ENCODE measurements at regions not wholly inside any gene's neighbourhood (a gene's known extent, or its start where the extent isn't known, plus 50 kb on each side); places are given as distances from the start of the nearest gene placed in this dataset.

DNA sequence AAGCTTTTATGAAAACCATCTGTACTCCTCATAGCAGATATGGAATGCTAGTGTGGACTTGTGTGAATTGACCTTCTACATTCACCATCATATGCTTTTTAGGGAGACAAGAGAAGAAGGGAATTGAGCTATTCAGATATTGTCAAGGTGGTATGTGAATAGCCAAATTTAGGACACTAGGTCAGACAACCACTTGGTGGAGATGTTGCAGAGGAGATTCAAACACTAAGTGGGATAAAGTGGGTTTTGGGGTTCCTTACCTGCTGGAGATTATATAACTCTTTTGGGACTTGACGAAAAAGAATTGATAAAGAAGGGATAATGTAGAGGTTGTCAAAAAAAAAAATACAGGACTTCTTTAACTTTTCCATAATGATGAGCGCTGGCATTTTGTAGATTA, 231.8 kb upstream of the THRB start:
- no peak for DNase-seq (ENCODE audit: low read depth)
- no peaks in the 10 kb centered on the region for H3K36me3 ChIP-seq (ENCODE audit: control insufficient read depth, insufficient read depth, low read length)
- ChIA-PET CTCF (interaction anchor here (1.0 kb wide), 1 partner anchor 17 kb away, joined by 4 read pairs; no protein-coding TSS in a partner anchor), POLR2A (no interaction called here)
- TF ChIP-seq, protein P1, sequence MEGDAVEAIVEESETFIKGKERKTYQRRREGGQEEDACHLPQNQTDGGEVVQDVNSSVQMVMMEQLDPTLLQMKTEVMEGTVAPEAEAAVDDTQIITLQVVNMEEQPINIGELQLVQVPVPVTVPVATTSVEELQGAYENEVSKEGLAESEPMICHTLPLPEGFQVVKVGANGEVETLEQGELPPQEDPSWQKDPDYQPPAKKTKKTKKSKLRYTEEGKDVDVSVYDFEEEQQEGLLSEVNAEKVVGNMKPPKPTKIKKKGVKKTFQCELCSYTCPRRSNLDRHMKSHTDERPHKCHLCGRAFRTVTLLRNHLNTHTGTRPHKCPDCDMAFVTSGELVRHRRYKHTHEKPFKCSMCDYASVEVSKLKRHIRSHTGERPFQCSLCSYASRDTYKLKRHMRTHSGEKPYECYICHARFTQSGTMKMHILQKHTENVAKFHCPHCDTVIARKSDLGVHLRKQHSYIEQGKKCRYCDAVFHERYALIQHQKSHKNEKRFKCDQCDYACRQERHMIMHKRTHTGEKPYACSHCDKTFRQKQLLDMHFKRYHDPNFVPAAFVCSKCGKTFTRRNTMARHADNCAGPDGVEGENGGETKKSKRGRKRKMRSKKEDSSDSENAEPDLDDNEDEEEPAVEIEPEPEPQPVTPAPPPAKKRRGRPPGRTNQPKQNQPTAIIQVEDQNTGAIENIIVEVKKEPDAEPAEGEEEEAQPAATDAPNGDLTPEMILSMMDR (IDR thresholded peaks at IDR 0.05; ENCODE audit: insufficient read depth, low read depth, low read length) = no peak
- H3K4me3 ChIP-seq (ENCODE audit: low read depth, low read length) = no peak overlapping the region
- no peaks in the 10 kb centered on the region for H3K27me3 ChIP-seq (ENCODE audit: control insufficient read depth, insufficient read depth, low read length)

DNA sequence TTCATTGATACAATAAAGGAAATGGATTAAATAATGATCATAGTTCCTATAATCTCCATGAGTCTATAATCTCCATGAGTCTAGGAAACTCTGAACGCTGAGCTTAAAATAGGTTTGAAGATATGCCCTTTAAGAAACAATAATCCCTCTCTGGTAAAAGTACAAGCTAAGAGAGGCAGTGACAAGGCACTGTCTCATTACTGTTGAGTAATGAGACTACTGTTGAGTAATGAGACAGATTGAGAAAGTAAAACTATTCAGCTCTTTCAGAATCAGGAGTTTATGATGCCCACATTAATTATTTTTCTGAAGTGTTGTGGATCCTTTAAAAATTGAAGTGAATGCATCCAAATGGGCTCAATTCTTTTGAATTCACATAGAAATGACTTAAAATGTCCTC, 235.5 kb upstream of the THRB start:
- Histone ChIP-seq H3K36me3 (ENCODE audit: control insufficient read depth, insufficient read depth, low read length) (no peaks in the 10 kb centered on the region), H3K4me3 (ENCODE audit: low read depth, low read length) (no peak overlapping the region), H3K27me3 (ENCODE audit: control insufficient read depth, insufficient read depth, low read length) (no peaks in the 10 kb centered on the region)
- ChIA-PET POLR2A (no interaction called here), CTCF (interaction anchor here (0.9 kb wide), 1 partner anchor 9 kb away, joined by 4 read pairs; no protein-coding TSS in a partner anchor)
- no peak for DNase-seq (ENCODE audit: low read depth)
- TF ChIP-seq, protein P1 (IDR thresholded peaks at IDR 0.05; ENCODE audit: insufficient read depth, low read depth, low read length) = no peak

DNA sequence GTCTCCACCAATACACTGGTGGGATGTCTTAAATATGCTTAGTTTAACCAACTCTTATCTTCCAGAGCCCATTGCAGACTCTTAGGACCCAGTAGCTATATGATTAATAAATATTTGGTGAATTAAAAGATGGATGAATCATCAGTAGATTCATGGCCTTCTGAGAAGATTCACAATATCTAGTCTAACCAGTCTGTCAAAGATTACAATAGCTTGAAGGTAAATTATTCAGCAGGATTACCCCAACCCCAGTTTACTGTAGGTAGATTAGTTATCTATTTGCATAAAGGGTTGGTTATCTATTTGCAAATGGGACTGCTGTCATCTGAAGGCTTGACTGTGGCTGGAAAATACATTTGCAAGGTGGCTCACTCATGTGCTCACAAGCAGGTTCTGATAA, 239.4 kb upstream of the THRB start:
- ChIA-PET CTCF (no interaction called here), POLR2A (no interaction called here)
- no peak for DNase-seq (ENCODE audit: low read depth)
- Histone ChIP-seq H3K27me3 (ENCODE audit: control insufficient read depth, insufficient read depth, low read length) (no peaks in the 10 kb centered on the region), H3K4me3 (ENCODE audit: low read depth, low read length) (no peak overlapping the region), H3K36me3 (ENCODE audit: control insufficient read depth, insufficient read depth, low read length) (no peaks in the 10 kb centered on the region)
- TF ChIP-seq, protein P1 (IDR thresholded peaks at IDR 0.05; ENCODE audit: insufficient read depth, low read depth, low read length) = no peak

DNA sequence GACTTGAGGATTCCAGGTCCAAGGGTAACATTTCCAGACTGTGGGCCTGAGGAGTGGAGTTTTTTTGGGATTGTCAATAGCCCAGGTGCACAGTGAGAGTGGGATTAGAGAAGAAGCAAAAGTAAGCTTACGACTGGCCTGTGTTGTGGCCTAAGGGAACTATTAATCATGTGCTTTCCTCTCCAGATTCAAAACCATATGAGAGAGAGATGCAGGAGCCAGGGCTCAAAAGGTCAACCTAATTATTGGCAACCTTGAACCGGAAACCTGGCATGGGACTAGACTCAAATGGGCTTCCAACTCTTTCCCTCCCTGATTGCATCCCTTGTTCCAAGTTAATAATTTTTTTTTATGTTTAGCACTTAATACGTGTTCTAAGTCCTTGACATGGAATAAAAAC, 242.1 kb upstream of the THRB start:
- CTCF ChIA-PET = interaction anchor here (0.5 kb wide), 1 partner anchor 231 kb away, joined by 3 read pairs; no protein-coding TSS in a partner anchor
- POLR2A ChIA-PET = no interaction called here
- TF ChIP-seq, protein P1 (IDR thresholded peaks at IDR 0.05; ENCODE audit: insufficient read depth, low read depth, low read length) = no peak

DNA sequence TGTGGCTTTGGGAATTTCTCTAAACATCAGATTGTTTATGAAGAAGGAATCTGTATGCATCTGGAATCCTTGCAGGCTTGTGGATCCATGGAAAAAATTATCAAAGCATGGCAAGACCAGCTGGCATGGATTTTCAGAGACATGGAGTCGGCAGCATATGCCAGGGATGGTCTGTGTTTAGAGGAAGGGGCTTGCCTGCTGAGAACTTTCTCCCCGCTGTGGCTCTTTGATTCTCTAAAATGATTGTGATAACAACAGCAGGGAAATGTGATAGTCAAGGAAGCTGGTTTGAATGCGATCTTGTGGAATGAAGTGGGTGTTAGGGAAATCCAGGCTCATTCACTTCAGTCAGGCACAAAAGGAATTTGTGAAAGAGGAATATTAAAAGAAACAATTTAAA, 245.7 kb upstream of the THRB start:
- Histone ChIP-seq H3K4me3 (ENCODE audit: low read depth, low read length) (no peak overlapping the region), H3K27me3 (ENCODE audit: control insufficient read depth, insufficient read depth, low read length) (no peaks in the 10 kb centered on the region), H3K36me3 (ENCODE audit: control insufficient read depth, insufficient read depth, low read length) (no peaks in the 10 kb centered on the region)
- ChIA-PET POLR2A (no interaction called here), CTCF (interaction anchor here (0.7 kb wide), 1 partner anchor 58 kb away, joined by 3 read pairs; no protein-coding TSS in a partner anchor)
- TF ChIP-seq, protein P1 (IDR thresholded peaks at IDR 0.05; ENCODE audit: insufficient read depth, low read depth, low read length) = no peak
- no peak for DNase-seq (ENCODE audit: low read depth)

More for the DNA sequence above, 242.1 kb upstream of the THRB start:
- no peak for DNase-seq (ENCODE audit: low read depth)
- no peak overlapping the region for H3K4me3 ChIP-seq (ENCODE audit: low read depth, low read length)
- H3K36me3 ChIP-seq (ENCODE audit: control insufficient read depth, insufficient read depth, low read length) = no peaks in the 10 kb centered on the region
- no peaks in the 10 kb centered on the region for H3K27me3 ChIP-seq (ENCODE audit: control insufficient read depth, insufficient read depth, low read length)
